HG02759 (cell line): ENCODE measurements at regions not wholly inside any gene's neighbourhood (a gene's known extent, or its start where the extent isn't known, plus 50 kb on each side); places are given as distances from the start of the nearest gene placed in this dataset.
"Not testable (repeated sequence)": the region's sequence is repeated elsewhere in the genome, so short reads cannot be mapped to it uniquely, and the experiment has no call there.

Experiments used
- ATAC-seq: cut with Tn5 transposase; IDR thresholded peaks from one replicate; pipeline ENCODE4 v1.9.1; 2021; ENCODE audit warnings: mild to moderate bottlenecking, moderate library complexity; ENCODE audit not compliant: unreplicated experiment

DNA sequence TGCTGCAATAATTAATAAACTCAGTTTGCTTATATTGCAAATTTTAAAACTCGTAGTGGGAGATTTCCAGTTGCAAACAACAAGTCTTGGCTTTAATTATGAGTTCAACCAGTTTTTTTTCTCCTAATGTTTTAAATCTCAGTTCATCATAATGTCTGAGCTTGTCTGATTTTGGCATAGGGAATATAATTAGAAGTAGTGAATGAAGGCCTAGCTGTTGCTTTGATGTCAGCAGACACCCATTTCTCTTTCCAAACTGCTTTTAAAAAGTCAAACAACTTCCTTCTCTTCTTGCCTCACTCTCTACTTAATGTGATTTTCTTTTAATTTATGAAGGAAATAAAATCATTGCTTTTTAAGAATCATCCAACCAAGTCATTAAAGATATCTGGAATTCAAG is 1462.1 kb downstream of the DPP10 start:
- no peak for ATAC-seq

DNA sequence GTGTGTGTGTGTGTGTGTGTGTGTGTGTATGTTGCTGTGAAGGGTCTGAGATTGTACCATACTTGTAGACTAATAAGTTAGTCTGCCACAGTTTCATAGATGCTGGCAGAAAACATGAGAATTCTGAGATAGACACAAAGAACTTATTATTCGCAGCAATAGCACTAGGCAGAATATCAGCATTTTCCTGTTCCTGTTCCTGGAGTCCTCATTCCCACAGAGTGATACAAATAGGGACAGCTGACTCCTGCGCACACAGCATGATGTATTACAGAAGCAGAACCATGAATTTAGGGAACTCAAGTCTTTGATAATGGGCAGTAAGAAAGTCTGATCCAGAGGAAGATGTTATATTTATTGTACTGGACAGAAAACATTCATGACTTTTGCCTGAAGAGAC is 1466.3 kb downstream of the DPP10 start:
- ATAC-seq = no peak

DNA sequence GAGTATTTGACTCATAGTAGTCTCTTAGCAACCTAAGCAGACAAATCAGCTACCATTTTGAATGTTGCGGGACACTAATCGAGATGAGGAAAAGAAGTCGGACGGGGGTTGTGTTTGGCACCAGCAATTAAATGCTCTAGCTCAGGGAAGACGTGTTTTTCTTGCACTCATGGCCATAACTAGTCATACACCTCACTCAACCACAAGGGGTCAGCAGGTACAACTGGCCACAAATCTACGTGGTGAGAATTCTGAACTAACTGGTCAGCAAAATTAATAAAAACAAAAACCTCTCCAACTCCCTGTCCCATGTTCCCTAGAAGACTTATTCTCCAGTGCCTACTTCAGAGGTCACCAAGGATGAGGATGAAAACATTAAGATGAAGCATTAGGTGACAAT is 1467.8 kb downstream of the DPP10 start:
- no peak for ATAC-seq

DNA sequence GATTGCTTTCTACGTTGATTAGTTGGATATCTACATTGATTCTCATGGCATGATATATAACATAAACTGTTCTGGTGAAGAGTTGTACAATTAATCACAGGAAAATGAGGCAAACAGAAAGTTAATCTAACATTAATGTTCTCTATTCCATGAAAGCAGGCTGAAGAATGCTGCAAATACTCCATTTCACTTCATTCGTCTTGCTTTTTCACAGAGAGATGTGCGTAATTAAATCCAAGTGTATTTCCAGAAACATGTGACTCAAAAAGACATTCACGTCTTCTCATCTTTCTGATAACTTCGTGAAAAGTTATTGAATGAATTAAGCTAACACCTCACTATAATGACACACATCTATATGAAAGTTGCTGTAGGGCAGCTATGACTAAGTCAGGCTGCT is 1471.5 kb downstream of the DPP10 start:
- ATAC-seq = no peak

DNA sequence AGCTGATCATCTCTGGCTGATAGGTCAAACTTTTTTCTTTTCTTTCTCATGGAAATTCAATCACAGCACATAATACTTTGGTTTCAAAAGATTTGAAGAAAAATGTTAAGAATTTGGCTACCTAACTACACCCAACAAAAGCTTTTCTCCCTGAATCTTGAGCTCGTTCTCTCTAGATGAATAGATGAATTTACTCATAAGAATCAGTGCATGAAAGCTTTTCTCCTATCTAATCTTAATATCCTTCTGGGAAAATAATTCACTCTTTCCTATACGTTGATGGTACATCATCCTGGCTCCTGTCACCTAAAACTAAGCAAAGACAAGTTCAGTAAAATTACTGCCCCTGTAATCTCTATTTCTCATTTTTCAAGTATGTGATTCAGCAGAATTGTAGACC is 1479.1 kb downstream of the DPP10 start:
- ATAC-seq = no peak

DNA sequence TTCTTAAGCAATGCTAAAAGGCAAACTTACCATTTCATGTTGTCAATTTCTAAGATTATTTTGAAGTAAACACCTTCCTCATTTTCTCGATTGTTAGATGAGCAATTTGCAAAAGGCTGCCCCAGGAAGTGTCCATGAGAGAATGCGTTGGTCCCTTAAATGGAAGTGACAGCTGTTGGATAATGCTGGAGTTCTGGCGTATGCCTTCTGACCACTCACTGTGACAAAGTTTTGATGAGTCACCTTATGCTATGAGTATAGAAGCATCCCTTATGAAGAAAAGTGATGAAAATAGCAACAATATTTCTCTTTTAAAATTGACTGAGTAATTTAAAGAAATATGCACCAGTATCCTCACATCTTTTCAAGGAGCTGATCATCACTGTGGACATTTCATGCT is 1497.5 kb downstream of the DPP10 start:
- ATAC-seq = no peak

DNA sequence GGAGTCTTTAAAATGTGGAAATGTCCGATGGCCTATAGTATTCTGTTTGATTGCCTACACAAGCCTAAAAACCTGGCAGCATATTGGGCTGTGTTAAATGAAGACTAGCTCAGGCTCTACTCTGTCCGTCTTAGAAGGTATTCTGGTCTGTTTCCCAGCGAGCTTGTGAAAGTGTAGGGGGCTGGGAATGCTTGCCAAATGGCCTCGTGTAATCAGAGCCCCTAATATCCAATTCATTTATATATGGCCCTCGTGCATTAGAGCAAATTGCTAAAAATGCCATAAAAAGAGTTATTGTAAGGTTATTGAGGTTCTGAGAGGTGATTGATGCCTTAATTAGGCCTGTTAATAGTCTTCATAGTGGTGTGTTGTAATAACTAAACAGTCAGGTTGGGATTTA is 1500.4 kb downstream of the DPP10 start:
- no peak for ATAC-seq

DNA sequence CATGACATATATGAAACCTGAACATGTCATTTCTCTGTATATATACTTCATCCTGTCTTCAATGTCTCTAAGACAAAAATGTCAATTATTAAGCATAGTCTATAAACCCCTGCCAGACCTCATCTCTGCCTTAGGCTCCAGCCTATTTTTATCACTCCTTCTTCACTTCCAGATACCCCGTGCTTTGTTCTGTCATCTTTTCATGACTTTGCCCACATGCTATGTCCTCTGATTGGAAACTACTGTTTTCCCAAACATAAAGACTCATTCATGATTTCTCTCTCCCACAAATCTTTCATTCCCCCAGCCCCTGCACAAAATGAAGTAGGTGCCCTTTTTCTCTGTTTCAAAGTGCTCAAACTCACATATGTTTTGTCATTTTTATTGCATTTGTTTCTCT is 1503.9 kb downstream of the DPP10 start:
- ATAC-seq = no peak

DNA sequence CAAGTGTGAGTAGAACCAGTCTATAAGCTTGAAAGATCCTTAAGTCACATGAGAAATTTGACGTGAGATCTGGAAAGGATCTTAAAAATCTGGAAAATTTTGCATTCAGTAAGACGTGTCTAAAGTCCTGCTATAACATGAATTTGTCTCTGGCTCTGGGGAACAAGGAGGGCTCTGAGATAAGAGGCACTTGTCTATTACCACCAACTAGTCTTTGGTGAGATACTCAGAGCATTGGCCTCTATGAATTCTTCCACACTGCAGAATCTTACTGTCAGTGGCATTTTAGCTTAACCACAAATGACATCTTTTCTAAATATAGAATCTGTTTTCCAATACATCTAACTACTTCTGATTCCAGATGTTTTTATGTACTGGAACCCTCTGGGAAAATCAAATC is 1504.5 kb downstream of the DPP10 start:
- no peak for ATAC-seq

DNA sequence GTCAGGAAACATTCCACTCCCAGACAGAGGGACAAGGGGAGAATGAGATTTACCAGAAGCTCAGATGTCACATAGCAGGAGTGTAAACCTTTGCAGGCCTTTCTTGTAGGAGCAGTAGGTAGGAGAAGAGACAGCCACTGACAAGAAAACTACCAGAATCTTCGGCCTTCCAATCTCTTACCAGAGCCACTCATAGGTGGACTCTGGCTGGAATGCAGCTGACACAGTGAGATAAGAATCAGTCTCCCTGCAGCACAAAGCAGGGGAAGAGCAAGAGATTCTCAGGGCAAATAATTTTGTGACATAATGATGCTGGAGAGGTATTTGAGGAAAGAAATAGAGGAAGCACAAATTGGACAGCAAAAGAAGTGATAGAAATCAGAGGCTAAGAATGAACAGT is 1534.5 kb downstream of the DPP10 start:
- no peak for ATAC-seq

DNA sequence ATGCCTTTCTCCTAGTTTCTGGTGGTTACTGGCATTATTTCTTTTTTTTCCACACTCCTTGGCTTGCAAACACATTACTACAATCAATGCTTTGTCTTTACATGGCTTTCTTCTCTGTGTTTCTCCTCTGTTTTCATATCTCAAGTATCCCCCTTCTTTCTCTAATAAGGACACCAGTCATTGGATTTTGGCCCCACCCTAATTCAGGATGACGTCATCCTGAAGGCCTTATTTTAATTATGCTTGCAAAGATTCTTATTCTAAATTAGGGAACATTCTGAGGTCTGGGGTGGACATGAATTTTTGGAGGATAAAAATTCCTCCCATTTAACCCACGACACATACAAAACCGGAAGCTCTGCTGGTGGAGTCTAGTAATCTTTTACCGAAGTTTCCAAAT is 1556.6 kb downstream of the DPP10 start:
- no peak for ATAC-seq

DNA sequence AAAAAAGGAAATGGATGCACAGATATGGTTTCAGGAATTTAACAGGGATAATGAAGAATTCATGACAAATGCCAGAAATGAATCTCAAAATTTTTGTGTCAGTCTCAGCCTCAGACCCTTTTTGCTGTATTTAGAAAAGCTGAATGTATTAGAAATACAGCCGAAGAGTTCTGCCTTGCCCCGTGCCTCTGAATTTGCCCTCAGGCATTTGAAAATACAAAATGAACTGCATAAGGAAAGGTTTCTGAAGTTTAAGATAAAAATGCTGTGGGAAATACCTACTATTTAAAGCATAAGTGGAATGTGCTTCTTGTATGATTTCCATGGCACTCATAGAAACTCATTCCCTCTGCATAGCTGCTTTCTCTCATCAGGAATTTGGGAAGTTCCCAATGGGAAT is 1580.6 kb downstream of the DPP10 start:
- ATAC-seq = no peak

DNA sequence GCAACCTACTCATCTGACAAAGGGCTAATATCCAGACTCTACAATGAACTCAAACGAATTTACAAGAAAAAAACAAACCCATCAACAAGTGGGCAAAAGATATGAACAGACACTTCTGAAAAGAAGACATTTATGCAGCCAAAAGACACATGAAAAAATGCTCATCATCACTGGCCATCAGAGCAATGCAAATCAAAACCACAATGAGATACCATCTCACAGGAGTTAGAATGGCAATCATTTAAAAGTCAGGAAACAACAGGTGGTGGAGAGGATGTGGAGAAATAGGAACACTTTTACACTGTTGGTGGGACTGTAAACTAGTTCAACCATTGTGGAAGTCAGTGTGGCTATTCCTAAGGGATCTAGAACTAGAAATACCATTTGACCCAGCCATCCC is 1596.3 kb downstream of the DPP10 start:
- not testable (repeated sequence) for ATAC-seq

DNA sequence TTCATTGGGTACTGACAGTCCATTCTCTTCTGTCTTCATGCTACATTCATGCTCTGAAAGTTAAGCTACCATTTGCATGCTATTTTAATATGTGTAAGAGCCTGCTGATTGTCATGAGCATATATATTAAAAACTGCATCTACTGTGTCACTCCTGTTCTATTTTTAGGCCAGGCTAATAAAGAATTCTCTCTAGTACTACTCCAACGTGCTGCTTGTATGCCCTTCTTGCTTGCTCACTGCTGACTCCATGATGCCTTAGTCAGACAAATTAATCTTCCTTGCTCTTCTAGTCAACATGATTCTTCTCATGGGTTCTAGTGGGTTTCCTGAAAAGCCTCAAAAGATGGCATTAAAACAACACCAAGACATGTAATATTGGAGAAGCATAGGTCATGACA is 1600.1 kb downstream of the DPP10 start:
- ATAC-seq = no peak

DNA sequence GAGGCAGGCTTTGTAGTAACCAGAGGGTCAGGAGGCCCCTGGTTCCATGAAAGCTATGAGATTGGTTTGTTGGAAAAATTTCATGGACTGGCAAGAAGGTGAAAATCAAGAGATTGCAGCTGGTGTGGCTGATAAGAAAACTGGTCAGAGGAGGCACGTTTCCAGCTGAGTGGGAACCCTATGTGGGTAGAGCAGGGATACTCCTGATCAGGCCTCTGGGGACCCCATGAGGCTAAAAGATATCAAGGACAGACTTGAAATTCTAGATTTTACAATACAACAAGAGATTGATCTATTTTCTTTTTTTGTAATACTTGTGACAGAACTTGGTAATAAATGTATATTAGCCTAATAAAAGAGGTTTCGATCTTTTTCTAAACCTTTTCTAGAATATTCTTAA is 1615.1 kb downstream of the DPP10 start:
- no peak for ATAC-seq

DNA sequence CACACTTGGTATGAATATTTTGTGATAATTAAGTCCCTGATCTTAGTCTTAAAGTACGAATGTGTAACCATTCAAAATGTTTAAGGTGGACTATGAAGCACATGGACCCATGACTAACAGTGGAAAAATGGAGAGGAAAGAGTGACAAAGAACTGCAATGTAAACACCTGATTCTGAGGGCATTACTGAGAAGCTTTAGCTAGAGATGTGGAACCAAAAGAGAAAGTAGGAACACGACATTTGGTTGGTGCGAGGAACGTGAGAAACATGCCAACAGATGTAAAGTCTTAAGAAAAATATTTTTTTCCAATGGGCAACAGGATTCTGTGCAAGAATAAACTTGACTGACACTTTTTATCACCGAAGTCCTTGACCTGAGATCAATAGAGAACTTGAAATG is 1618.6 kb downstream of the DPP10 start:
- no peak for ATAC-seq

DNA sequence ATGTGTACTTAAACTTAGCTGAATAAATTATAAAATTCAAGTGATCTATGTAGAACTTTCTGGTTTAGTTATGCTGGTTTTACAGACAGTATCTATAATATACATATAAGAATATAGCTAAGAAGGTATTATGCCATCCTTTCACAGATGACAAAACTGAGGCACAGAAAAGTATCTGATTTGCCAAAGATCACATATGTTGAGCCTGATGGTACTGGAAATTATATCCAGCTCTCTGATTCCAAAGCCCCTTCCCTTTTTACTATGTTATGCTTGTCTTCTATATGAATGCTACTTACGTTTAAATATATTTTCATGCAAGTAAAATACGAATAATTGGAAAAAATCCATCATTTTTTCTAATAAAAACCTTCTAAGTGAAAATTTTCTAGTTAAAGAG is 1631.3 kb downstream of the DPP10 start:
- no peak for ATAC-seq

DNA sequence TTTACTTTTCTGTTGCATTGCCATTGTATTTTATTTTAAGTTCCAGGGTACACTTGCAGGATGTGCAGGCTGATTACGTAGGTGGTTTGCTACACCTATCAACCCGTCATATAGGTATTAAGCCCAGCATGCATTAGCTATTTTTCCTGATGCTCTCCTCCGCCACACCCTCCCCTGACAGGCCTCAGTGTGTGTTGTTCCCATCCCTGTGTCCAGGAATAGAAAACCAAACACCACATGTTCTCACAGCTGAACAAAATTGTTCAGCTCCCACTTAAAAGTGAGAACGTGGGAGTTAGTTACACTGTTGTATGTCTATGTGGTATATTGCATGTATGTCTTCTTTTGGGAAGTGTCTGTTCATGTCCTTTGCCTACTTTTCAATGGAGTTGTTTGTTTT is 1631.7 kb downstream of the DPP10 start:
- no peak for ATAC-seq

DNA sequence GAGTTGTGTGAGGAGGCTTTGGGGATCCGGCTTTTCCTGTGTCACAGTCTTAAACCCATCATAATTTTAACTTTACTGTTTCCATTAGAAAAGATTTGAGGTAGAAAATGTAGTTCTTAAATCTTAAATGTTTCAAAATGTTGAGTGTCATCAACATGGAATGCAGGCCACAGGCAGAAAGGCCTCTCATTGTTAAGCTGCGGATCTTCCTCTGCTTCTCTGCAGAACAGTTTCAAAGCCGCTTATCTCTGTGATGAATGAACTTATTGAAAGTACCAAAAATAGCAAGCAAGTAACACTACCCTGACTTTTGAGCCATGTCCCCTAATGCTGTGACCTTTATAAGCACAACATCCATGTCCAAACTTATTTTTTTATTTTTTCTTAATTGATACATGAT is 1645.8 kb downstream of the DPP10 start:
- no peak for ATAC-seq

DNA sequence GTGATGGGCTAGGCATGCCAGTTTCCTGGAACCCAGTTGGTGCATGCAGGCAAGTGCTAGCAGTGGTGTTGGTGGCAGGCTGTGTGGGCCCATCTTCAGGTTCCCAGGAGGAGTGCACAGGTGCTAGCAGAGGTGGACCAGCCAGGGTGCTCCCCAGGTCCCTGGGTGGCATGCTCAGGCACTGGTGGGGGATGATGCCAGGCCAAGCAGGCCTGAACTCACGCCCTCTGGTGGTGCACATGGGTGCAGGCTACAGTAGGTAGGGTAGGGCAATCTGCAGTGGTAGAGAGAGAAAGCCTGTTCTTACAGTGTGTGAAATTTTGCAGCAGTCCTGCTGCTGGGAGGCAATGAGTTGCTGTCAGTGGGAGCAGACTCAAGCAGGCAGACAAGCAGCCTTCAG is 1651.8 kb downstream of the DPP10 start:
- no peak for ATAC-seq

DNA sequence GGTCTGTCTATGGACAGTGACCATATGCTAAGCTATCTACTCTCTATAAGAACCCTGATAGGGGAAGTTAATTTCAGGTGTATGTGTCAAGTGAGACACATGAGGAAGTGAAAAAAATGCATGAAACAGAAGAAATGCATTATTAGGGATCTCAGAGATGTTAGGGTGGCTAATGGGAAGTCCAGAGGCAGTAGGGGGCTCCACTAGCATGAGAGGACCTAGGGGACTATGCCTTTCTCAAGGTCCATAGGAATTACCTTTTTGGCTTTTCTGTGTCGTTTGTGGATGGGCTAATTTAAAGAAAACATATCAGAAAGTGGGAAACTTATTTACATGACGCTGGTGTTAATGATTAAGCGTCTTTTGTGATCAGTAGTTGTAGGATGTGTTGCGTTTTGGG is 1653.2 kb downstream of the DPP10 start:
- no peak for ATAC-seq

DNA sequence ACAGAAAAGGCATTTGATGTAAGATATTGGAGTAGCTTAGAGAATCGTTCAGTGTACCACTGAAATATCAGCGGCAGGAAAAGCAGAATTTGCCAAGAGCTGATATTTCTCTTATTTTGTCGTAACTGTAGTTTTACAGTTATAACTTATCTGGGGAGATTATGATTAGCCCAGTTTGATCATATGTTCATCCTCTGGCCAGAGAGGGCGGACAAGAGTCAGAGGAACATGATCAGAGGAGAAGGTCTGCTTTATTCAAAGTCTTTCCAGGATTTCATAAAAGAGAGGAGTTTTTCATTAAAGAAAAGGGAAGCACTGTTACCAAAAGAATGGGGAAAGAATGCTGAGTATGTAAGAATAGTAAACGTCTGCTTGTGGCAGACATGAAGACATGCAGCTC is 1655.6 kb downstream of the DPP10 start:
- no peak for ATAC-seq

DNA sequence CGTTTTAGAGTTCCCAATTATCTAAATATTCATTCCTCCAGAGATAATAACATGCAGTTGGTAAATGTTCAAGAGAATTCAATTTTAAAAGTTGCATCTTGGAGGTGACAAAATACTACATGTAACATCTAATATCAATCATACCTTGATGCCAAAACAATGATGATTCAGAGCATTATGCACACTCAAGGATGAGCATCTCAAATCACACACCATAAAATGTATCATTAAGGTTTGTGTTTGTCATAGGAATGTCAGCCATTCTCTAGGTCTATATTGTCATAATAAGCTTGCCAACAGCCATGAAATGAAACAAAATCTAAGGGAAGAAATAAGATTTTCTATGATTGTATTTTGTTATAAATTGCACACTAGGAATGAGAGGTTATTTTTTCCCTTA is 1667.0 kb downstream of the DPP10 start:
- ATAC-seq = no peak

DNA sequence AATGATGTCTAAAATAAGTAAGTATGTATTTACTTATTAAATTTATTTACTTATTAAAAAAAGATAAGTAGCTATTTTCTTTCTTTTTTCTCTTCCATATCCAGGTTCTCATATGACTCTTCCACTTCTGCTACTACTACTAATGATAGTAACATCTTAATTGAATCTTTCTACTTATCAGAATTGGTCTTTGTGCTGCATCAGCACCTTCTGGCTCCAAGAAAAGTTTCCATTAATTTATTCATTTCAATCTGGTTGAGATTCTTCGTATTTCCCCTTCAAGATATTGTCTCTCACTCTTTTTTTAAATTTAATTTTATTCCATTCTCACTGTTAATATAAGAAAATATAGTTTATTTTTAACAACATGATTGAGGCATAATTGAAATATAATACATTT is 1675.4 kb downstream of the DPP10 start:
- no peak for ATAC-seq
